ENCODE measurements at regions not wholly inside any gene's neighbourhood (a gene's known extent, or its start where the extent isn't known, plus 50 kb on each side); places are given as distances from the start of the nearest gene placed in this dataset.

GRCh38 chr6:15832841-15833240, 170.0 kb upstream of the DTNBP1 start:
- TF ChIP-seq POLR2A (IDR thresholded peaks at IDR 0.05; ENCODE audit: low read length), result no peak
- TF ChIP-seq GATA1 (IDR thresholded peaks at IDR 0.05; ENCODE audit: low read depth, low read length), result no peak
